ENCODE measurements at regions not wholly inside any gene's neighbourhood (a gene's known extent, or its start where the extent isn't known, plus 50 kb on each side); places are given as distances from the start of the nearest gene placed in this dataset.
A peak's percentile ranks its signal among the peaks of the same experiment; 100 is the strongest.

GRCh38 chr1:95440511-95440910 lies 206.5 kb downstream of the RWDD3 start:
- no peak for TF ChIP-seq CTCF (conservative IDR thresholded peaks at IDR 0.05; ENCODE audit: low read length)
- TF ChIP-seq EZH2phosphoT487 (IDR thresholded peaks at IDR 0.05; ENCODE audit: borderline replicate concordance, low read depth, low read length) = no peak
- H3K4me3 ChIP-seq (ENCODE audit: low read depth, low read length, poor library complexity, severe bottlenecking) = no peak overlapping the region
- H2AFZ ChIP-seq (ENCODE audit: low read length) = no peak overlapping the region
- no peaks in the 10 kb centered on the region for H3K9me2 ChIP-seq (ENCODE audit: insufficient read depth, low read length)
- no peaks in the 10 kb centered on the region for H3K36me3 ChIP-seq (ENCODE audit: insufficient read depth, low read length)
- H3K4me1 ChIP-seq (ENCODE audit: insufficient read depth, low read length, poor library complexity, severe bottlenecking) = no peaks in the 10 kb centered on the region
- DNase-seq (ENCODE audit: low spot score) = no peak
- H4K20me1 ChIP-seq (ENCODE audit: insufficient read depth, low read length) = no peaks in the 10 kb centered on the region
- H3K27ac ChIP-seq (ENCODE audit: low read depth, low read length, poor library complexity, severe bottlenecking) = no peak overlapping the region
- ChIA-PET POLR2A (interaction anchor here (0.7 kb wide), 1 partner anchor 13 kb away, joined by 3 read pairs; no protein-coding TSS in a partner anchor), CTCF (ENCODE audit: unreplicated experiment) (no interaction called here)
- no TSS peak for BruUV-seq (replicated peaks)
- H3K4me2 ChIP-seq (ENCODE audit: low read length) = no peak overlapping the region
- intact Hi-C loops (cut with micrococcal nuclease; ENCODE audit: unreplicated experiment) = no loop called here
- no peaks in the 10 kb centered on the region for H3K9me3 ChIP-seq (ENCODE audit: low read length)
- H3K79me2 ChIP-seq (ENCODE audit: insufficient read depth, low read depth, low read length) = no peaks in the 10 kb centered on the region

- no peak for TF ChIP-seq CTCF (conservative IDR thresholded peaks at IDR 0.05; ENCODE audit: low read length)
- TF ChIP-seq EZH2phosphoT487 (IDR thresholded peaks at IDR 0.05; ENCODE audit: borderline replicate concordance, low read depth, low read length) = no peak
- Histone ChIP-seq H3K9me2 (ENCODE audit: insufficient read depth, low read length) (no peaks in the 10 kb centered on the region), H3K4me1 (ENCODE audit: insufficient read depth, low read length, poor library complexity, severe bottlenecking) (no peaks in the 10 kb centered on the region), H3K79me2 (ENCODE audit: insufficient read depth, low read depth, low read length) (no peaks in the 10 kb centered on the region), H3K4me2 (ENCODE audit: low read length) (no peak overlapping the region), H4K20me1 (ENCODE audit: insufficient read depth, low read length) (no peaks in the 10 kb centered on the region), H3K4me3 (ENCODE audit: low read depth, low read length, poor library complexity, severe bottlenecking) (no peak overlapping the region), H2AFZ (ENCODE audit: low read length) (no peak overlapping the region), H3K9me3 (ENCODE audit: low read length) (no peaks in the 10 kb centered on the region), H3K27ac (ENCODE audit: low read depth, low read length, poor library complexity, severe bottlenecking) (no peak overlapping the region), H3K36me3 (ENCODE audit: insufficient read depth, low read length) (no peaks in the 10 kb centered on the region)
- POLR2A ChIA-PET = no interaction called here
- no TSS peak for BruUV-seq (replicated peaks)
- DNase-seq (ENCODE audit: low spot score) = no peak
- CTCF ChIA-PET (ENCODE audit: unreplicated experiment) = no interaction called here
- intact Hi-C loops (cut with micrococcal nuclease; ENCODE audit: unreplicated experiment) = no loop called here
These were observed 215.5 kb downstream of the RWDD3 start for GRCh38 chr1:95449516-95449915.

GRCh38 chr1:95451054-95451453 lies 217.0 kb downstream of the RWDD3 start:
- H3K79me2 ChIP-seq (ENCODE audit: insufficient read depth, low read depth, low read length) = no peaks in the 10 kb centered on the region
- H2AFZ ChIP-seq (ENCODE audit: low read length) = no peak overlapping the region
- no peaks in the 10 kb centered on the region for H3K9me2 ChIP-seq (ENCODE audit: insufficient read depth, low read length)
- no peak overlapping the region for H3K4me3 ChIP-seq (ENCODE audit: low read depth, low read length, poor library complexity, severe bottlenecking)
- intact Hi-C loops (cut with micrococcal nuclease; ENCODE audit: unreplicated experiment) = no loop called here
- H4K20me1 ChIP-seq (ENCODE audit: insufficient read depth, low read length) = no peaks in the 10 kb centered on the region
- no TSS peak for BruUV-seq (replicated peaks)
- TF ChIP-seq CTCF (conservative IDR thresholded peaks at IDR 0.05; ENCODE audit: low read length) = peak; percentile 53
- no peak for TF ChIP-seq EZH2phosphoT487 (IDR thresholded peaks at IDR 0.05; ENCODE audit: borderline replicate concordance, low read depth, low read length)
- DNase-seq (ENCODE audit: low spot score) = peak; percentile 6
- H3K4me1 ChIP-seq (ENCODE audit: insufficient read depth, low read length, poor library complexity, severe bottlenecking) = no peaks in the 10 kb centered on the region
- no peak overlapping the region for H3K4me2 ChIP-seq (ENCODE audit: low read length)
- H3K36me3 ChIP-seq (ENCODE audit: insufficient read depth, low read length) = no peaks in the 10 kb centered on the region
- POLR2A ChIA-PET = no interaction called here
- no peaks in the 10 kb centered on the region for H3K9me3 ChIP-seq (ENCODE audit: low read length)
- CTCF ChIA-PET (ENCODE audit: unreplicated experiment) = no interaction called here
- no peak overlapping the region for H3K27ac ChIP-seq (ENCODE audit: low read depth, low read length, poor library complexity, severe bottlenecking)

All from OCI-LY7 (cell line).